Endothelial cell of umbilical vein (primary cell): ENCODE measurements at regions not wholly inside any gene's neighbourhood (a gene's known extent, or its start where the extent isn't known, plus 50 kb on each side); places are given as distances from the start of the nearest gene placed in this dataset.

Source experiments
- BruUV-seq: library from RNA; stranded (reverse); fragments of 400-500 nt; replicated peaks from 2 replicates; lab custom pipeline; 2021; lab: Mats Ljungman, UMichigan
- CTCF ChIA-PET: fragments of 300-600, 350-600 bp; sonication (Branson Sonifier 250); formaldehyde crosslinking; loops from one replicate; lab custom pipeline; 2021; ENCODE audit warnings: antibody characterized with exemption, inconsistent platforms; lab: Charles Lee
- POLR2A ChIA-PET: fragments of 300-600, 350-600 bp; sonication (Branson Sonifier 250); formaldehyde crosslinking; loops from one replicate; lab custom pipeline; 2021; ENCODE audit warnings: antibody characterized with exemption, inconsistent platforms; lab: Charles Lee
- DNase-seq: peaks from one replicate; pipeline ENCODE4 v3.0.0-alpha.2; 2011; ENCODE audit warnings: low read depth, low spot score
- FAIRE-seq: peaks from 2 replicates; lab custom pipeline; 2011; peaks lifted over from hg19 to GRCh38; lab: Jason Lieb, UNC
- H2AFZ ChIP-seq: 2 replicates; pipeline ENCODE4 v1.6.0; 2012; ENCODE audit warnings: low read depth, low read length, control low read depth, inconsistent platforms
- H3K27ac ChIP-seq: 2 replicates; pipeline ENCODE4 v1.5.1; 2011; ENCODE audit warnings: low read depth, mild to moderate bottlenecking, control low read depth, low read length, moderate library complexity; ENCODE audit not compliant: insufficient read depth
- H3K27me3 ChIP-seq, 2 experiments: 2 replicates each; pipeline versions ENCODE4 v1.6.0 to v1.6.1; 2011; ENCODE audit warnings: low read length in 2 of 2, mixed read lengths in 1 of 2; ENCODE audit not compliant: control insufficient read depth in 2 of 2, insufficient read depth in 2 of 2
- H3K36me3 ChIP-seq, 2 experiments: 2 replicates in 1 of 2; 3 replicates in 1 of 2; pipeline ENCODE4 v1.5.1; 2011; ENCODE audit warnings: low read length in 2 of 2, mild to moderate bottlenecking in 1 of 2, moderate library complexity in 1 of 2; ENCODE audit not compliant: control insufficient read depth in 2 of 2, insufficient read depth in 2 of 2; ENCODE audit errors: extremely low read depth in 1 of 2
- H3K4me1 ChIP-seq: 3 replicates; pipeline ENCODE4 v1.5.1; 2011; ENCODE audit warnings: mild to moderate bottlenecking, low read length; ENCODE audit not compliant: control insufficient read depth, insufficient read depth; ENCODE audit errors: extremely low read depth
- H3K4me2 ChIP-seq: 2 replicates; pipeline ENCODE4 v1.6.1; 2011; ENCODE audit warnings: low read length, control low read depth, mixed read lengths; ENCODE audit not compliant: insufficient read depth
- H3K4me3 ChIP-seq, 3 experiments: fragments of 200-600 bp in 1 of 3; sonication (generic), shearing (Covaris generic) in 1 of 3; replicated peaks in 1 of 3; 2 replicates each; pipeline ENCODE4 v1.5.1; 2011 to 2016; ENCODE audit warnings: control low read depth in 3 of 3, low read length in 3 of 3, mild to moderate bottlenecking in 2 of 3, inconsistent platforms in 1 of 3, low read depth in 1 of 3, moderate library complexity in 1 of 3; ENCODE audit not compliant: insufficient read depth in 1 of 3
- H3K79me2 ChIP-seq: 2 replicates; pipeline ENCODE4 v1.6.0; 2012; ENCODE audit warnings: low read length, inconsistent platforms; ENCODE audit not compliant: control insufficient read depth, insufficient read depth
- H3K9ac ChIP-seq: replicated peaks from 2 replicates; pipeline ENCODE3; 2011; ENCODE audit warnings: low read length, control low read depth; ENCODE audit not compliant: insufficient read depth; ENCODE audit errors: extremely low read depth
- H3K9me1 ChIP-seq: replicated peaks from 3 replicates; pipeline ENCODE4 v1.6.0; 2011; ENCODE audit warnings: mild to moderate bottlenecking, low read length; ENCODE audit not compliant: control insufficient read depth, insufficient read depth; ENCODE audit errors: extremely low read depth
- H3K9me3 ChIP-seq: replicated peaks from 2 replicates; pipeline ENCODE4 v1.5.1; 2012; ENCODE audit warnings: low read length, inconsistent platforms; ENCODE audit not compliant: control insufficient read depth, insufficient read depth
- H4K20me1 ChIP-seq: replicated peaks from 2 replicates; pipeline ENCODE3; 2011; ENCODE audit warnings: mild to moderate bottlenecking, low read length; ENCODE audit not compliant: control insufficient read depth, insufficient read depth; ENCODE audit errors: extremely low read depth
- EZH2 ChIP-seq: IDR thresholded peaks from 2 replicates; pipeline ENCODE4 v1.6.1; 2012; ENCODE audit warnings: borderline replicate concordance, low read depth, mild to moderate bottlenecking, moderate library complexity, low read length, inconsistent platforms; ENCODE audit not compliant: severe bottlenecking
- FOS ChIP-seq: IDR thresholded peaks from 2 replicates; pipeline ENCODE4 v1.6.1; 2011; ENCODE audit warnings: mild to moderate bottlenecking, low read length, moderate library complexity, borderline replicate concordance; ENCODE audit not compliant: insufficient read depth
- GATA2 ChIP-seq: IDR thresholded peaks from 2 replicates; pipeline ENCODE4 v1.7.0; 2011; ENCODE audit warnings: low read depth, mild to moderate bottlenecking, moderate library complexity, mixed read lengths, low read length; ENCODE audit not compliant: insufficient read length, insufficient read depth
- JUN ChIP-seq: IDR thresholded peaks from 2 replicates; pipeline ENCODE4 v1.6.1; 2011; ENCODE audit warnings: borderline replicate concordance, low read depth; ENCODE audit not compliant: insufficient read length, insufficient read depth
- MYC ChIP-seq: IDR thresholded peaks from one replicate; pipeline ENCODE4 v1.6.1; 2011; ENCODE audit warnings: mild to moderate bottlenecking, low read depth, low read length
- POLR2A ChIP-seq: IDR thresholded peaks from 2 replicates; pipeline ENCODE4 v1.6.1; 2012; ENCODE audit warnings: low read depth, mild to moderate bottlenecking, control low read depth, low read length
- POLR2AphosphoS5 ChIP-seq: IDR thresholded peaks from 2 replicates; pipeline ENCODE4 v1.6.1; 2012; ENCODE audit warnings: low read depth, mild to moderate bottlenecking, control low read depth, low read length, moderate library complexity; ENCODE audit not compliant: insufficient read depth
- dilution Hi-C: fragments of 300-500 bp; cut with MboI; formaldehyde crosslinking; loops from one replicate; pipeline ENCODE4 v1.15.0; 2019; ENCODE audit warnings: low sequenced_read_pairs; ENCODE audit not compliant: extremely low pct_ligation_motif_present
- intact Hi-C: fragments of 100-400 bp; cut with micrococcal nuclease; formaldehyde crosslinking; loops from one replicate; pipeline ENCODE4 v1.10.0; 2022
- TF ChIP-seq, protein P1 (sequence below), 2 donors: IDR thresholded peaks; 1 replicate in 1 of 2; 2 replicates in 1 of 2; pipeline ENCODE4 v1.5.1; 2011; ENCODE audit warnings: low read length in 2 of 2, mild to moderate bottlenecking in 2 of 2, moderate library complexity in 2 of 2, control low read depth in 1 of 2, inconsistent platforms in 1 of 2, low read depth in 1 of 2; ENCODE audit not compliant: insufficient read depth in 1 of 2; ENCODE audit errors: extremely low read depth in 1 of 2
- TF ChIP-seq, protein P2 (sequence below): IDR thresholded peaks from 2 replicates; pipeline ENCODE4 v1.6.1; 2011; ENCODE audit not compliant: insufficient read depth, insufficient read length

- Histone ChIP-seq H3K9me1 (no peaks in the 10 kb centered on the region), H3K27ac (no peak overlapping the region), H3K4me1 (no peaks in the 10 kb centered on the region), H3K36me3 (no peaks in the 10 kb centered on the region), H2AFZ (no peak overlapping the region), H3K79me2 (no peaks in the 10 kb centered on the region), H3K4me2 (no peak overlapping the region), H3K4me3 (no peak overlapping the region), H4K20me1 (no peaks in the 10 kb centered on the region), H3K9ac (no peak overlapping the region), H3K27me3 (no peaks in the 10 kb centered on the region), H3K9me3 (no peaks in the 10 kb centered on the region)
- FAIRE-seq: no peak
- POLR2A ChIA-PET: no interaction called here
- no TSS peak for BruUV-seq
- DNase-seq: no peak
- intact Hi-C loops: no loop called here
- TF ChIP-seq FOS (no peak), GATA2 (no peak), EZH2 (no peak), POLR2A (no peak), JUN (no peak), POLR2AphosphoS5 (no peak), MYC (no peak)
- TF ChIP-seq, protein P1, sequence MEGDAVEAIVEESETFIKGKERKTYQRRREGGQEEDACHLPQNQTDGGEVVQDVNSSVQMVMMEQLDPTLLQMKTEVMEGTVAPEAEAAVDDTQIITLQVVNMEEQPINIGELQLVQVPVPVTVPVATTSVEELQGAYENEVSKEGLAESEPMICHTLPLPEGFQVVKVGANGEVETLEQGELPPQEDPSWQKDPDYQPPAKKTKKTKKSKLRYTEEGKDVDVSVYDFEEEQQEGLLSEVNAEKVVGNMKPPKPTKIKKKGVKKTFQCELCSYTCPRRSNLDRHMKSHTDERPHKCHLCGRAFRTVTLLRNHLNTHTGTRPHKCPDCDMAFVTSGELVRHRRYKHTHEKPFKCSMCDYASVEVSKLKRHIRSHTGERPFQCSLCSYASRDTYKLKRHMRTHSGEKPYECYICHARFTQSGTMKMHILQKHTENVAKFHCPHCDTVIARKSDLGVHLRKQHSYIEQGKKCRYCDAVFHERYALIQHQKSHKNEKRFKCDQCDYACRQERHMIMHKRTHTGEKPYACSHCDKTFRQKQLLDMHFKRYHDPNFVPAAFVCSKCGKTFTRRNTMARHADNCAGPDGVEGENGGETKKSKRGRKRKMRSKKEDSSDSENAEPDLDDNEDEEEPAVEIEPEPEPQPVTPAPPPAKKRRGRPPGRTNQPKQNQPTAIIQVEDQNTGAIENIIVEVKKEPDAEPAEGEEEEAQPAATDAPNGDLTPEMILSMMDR (IDR thresholded peaks at IDR 0.05; ENCODE audit: extremely low read depth in 1 of 2, insufficient read depth in 1 of 2, low read depth in 1 of 2, low read length in 2 of 2): no peak
- TF ChIP-seq, protein P2, sequence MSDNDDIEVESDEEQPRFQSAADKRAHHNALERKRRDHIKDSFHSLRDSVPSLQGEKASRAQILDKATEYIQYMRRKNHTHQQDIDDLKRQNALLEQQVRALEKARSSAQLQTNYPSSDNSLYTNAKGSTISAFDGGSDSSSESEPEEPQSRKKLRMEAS: no peak
- CTCF ChIA-PET: no interaction called here
- dilution Hi-C loops: no loop called here
Measured at GRCh38 chr16:29231244-29231643, 175.3 kb downstream of the NPIPB11 start.
